ENCODE measurements at regions not wholly inside any gene's neighbourhood (a gene's known extent, or its start where the extent isn't known, plus 50 kb on each side); places are given as distances from the start of the nearest gene placed in this dataset.

GRCh38 chr12:93292213-93292612 lies 85.5 kb upstream of the NUDT4 start:
- no peaks in the 10 kb centered on the region for H3K27me3 ChIP-seq (ENCODE audit: control insufficient read depth, insufficient read depth, low read length)
- H3K4me3 ChIP-seq (ENCODE audit: low read depth, low read length) = no peak overlapping the region
- H3K27ac ChIP-seq (ENCODE audit: low read depth, low read length) = no peak overlapping the region
- H3K4me1 ChIP-seq (ENCODE audit: control insufficient read depth, insufficient read depth, low read length) = no peaks in the 10 kb centered on the region
- H3K36me3 ChIP-seq (ENCODE audit: control insufficient read depth, insufficient read depth, low read length) = no peaks in the 10 kb centered on the region
- H3K9me3 ChIP-seq (ENCODE audit: control insufficient read depth, insufficient read depth, low read length) = no peaks in the 10 kb centered on the region
- no peak overlapping the region for H3K9ac ChIP-seq (ENCODE audit: low read depth, low read length)

DNA sequence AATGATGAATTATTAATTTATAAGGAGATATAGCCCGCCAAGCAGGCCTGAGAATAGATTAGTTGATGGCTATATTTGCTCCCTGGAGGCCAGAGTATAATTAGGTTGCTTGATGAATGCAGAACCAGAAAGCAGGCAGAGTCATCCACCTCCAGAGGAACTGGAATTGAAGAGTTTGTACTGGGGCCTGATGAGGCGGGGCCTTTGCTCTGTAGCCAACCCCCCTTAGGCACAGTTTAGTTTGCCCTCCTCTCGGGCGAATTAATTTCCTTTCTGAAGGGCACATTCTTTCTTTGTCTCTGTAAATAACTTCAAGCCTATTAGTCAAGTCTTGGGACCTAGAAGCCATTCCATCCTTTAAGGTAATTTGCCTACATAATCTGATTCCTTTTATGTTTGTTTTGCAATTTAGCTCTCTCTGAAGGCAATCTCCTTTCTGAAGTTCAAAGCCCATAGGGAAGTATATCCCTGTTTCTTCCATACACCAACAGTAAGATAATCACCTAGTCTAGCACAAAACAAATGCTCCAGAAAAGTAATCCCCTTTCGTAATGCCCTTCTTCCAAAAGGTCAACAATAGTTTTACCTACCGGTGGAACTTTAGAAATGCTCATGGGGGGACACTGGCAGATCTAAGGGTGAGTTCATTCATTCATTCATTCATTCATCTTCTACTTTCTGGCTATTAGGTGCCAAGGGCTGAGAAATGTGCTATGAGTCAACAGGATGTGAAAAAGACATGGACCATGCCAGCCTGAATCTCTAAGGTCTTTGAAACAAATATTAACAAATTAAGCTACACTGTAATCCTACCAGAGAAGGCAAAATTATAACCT lies 84.8 kb upstream of the NUDT4 start:
- H3K27ac ChIP-seq (ENCODE audit: low read depth, low read length) = no peak overlapping the region
- H3K4me3 ChIP-seq (ENCODE audit: low read depth, low read length) = no peak overlapping the region
- H3K9me3 ChIP-seq (ENCODE audit: control insufficient read depth, insufficient read depth, low read length) = no peaks in the 10 kb centered on the region
- H3K36me3 ChIP-seq (ENCODE audit: control insufficient read depth, insufficient read depth, low read length) = no peaks in the 10 kb centered on the region
- no peaks in the 10 kb centered on the region for H3K4me1 ChIP-seq (ENCODE audit: control insufficient read depth, insufficient read depth, low read length)
- no peaks in the 10 kb centered on the region for H3K27me3 ChIP-seq (ENCODE audit: control insufficient read depth, insufficient read depth, low read length)
- H3K9ac ChIP-seq (ENCODE audit: low read depth, low read length) = no peak overlapping the region

DNA sequence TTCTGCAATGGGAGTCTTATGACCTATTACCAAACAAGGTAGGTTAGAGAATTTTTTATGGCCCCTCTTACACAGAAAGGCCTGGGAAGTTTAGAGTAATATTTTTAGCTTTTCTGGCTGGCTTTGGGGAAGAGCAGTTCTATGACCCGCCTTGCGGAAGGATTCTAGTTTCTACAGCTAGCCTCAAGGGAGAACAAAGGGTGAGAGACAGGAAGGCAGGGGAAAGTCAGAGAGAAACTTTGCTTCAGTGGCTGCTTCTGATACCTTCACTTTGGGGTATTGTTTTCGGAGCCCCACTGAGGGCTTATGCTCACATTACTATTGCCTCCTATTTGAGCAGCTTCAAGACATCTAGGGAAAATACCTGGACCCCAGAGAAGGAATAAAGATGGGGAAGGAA lies 80.7 kb upstream of the NUDT4 start:
- H3K9me3 ChIP-seq (ENCODE audit: control insufficient read depth, insufficient read depth, low read length) = no peaks in the 10 kb centered on the region
- no peak overlapping the region for H3K9ac ChIP-seq (ENCODE audit: low read depth, low read length)
- H3K27ac ChIP-seq (ENCODE audit: low read depth, low read length) = no peak overlapping the region
- H3K27me3 ChIP-seq (ENCODE audit: control insufficient read depth, insufficient read depth, low read length) = no peaks in the 10 kb centered on the region
- H3K4me3 ChIP-seq (ENCODE audit: low read depth, low read length) = no peak overlapping the region
- H3K36me3 ChIP-seq (ENCODE audit: control insufficient read depth, insufficient read depth, low read length) = no peaks in the 10 kb centered on the region
- no peaks in the 10 kb centered on the region for H3K4me1 ChIP-seq (ENCODE audit: control insufficient read depth, insufficient read depth, low read length)

- Histone ChIP-seq H3K27ac (ENCODE audit: low read depth, low read length) (no peak overlapping the region), H3K36me3 (ENCODE audit: control insufficient read depth, insufficient read depth, low read length) (no peaks in the 10 kb centered on the region), H3K9ac (ENCODE audit: low read depth, low read length) (no peak overlapping the region), H3K9me3 (ENCODE audit: control insufficient read depth, insufficient read depth, low read length) (no peaks in the 10 kb centered on the region), H3K4me1 (ENCODE audit: control insufficient read depth, insufficient read depth, low read length) (0 out of 2 replicates have a peak, but pooled peaks cover under 1% of the 10 kb centered on the region), H3K27me3 (ENCODE audit: control insufficient read depth, insufficient read depth, low read length) (no peaks in the 10 kb centered on the region), H3K4me3 (ENCODE audit: low read depth, low read length) (no peak overlapping the region)
These were observed 80.2 kb upstream of the NUDT4 start for GRCh38 chr12:93297536-93297935.

DNA sequence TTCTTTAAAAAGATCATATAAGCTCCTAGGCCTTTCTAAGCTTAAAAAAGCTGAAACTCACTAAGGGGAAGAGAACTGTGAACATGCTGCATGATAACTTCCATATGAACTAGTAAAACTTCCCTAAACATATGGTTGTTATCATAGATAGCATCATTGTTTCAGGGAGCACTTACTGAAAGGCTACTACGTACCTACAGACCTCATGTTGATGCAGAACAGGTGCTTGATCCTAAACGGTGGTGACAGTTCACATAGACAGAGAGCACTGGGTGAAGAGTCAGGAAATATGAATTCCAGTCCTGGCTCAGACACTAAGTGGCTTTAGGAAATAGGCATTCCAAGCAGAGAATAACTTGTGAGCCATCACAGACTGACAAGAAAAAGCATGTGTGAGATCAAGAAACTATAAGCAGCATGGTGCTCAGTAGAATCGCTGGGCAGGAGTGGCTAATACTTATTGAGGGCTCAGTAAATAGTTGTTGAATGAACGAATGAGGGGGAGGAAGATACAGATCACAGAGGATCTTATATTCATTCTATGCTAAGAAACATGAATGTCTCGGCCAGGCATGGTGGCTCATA lies 78.4 kb upstream of the NUDT4 start:
- 0 out of 2 replicates have a peak, but pooled peaks cover 3% of the 10 kb centered on the region for H3K4me1 ChIP-seq (ENCODE audit: control insufficient read depth, insufficient read depth, low read length)
- no peak overlapping the region for H3K27ac ChIP-seq (ENCODE audit: low read depth, low read length)
- no peaks in the 10 kb centered on the region for H3K36me3 ChIP-seq (ENCODE audit: control insufficient read depth, insufficient read depth, low read length)
- no peak overlapping the region for H3K4me3 ChIP-seq (ENCODE audit: low read depth, low read length)
- no peaks in the 10 kb centered on the region for H3K27me3 ChIP-seq (ENCODE audit: control insufficient read depth, insufficient read depth, low read length)
- H3K9ac ChIP-seq (ENCODE audit: low read depth, low read length) = no peak overlapping the region
- H3K9me3 ChIP-seq (ENCODE audit: control insufficient read depth, insufficient read depth, low read length) = no peaks in the 10 kb centered on the region

GRCh38 chr12:93300611-93301021 lies 77.1 kb upstream of the NUDT4 start:
- H3K4me3 ChIP-seq (ENCODE audit: low read depth, low read length) = no peak overlapping the region
- H3K27me3 ChIP-seq (ENCODE audit: control insufficient read depth, insufficient read depth, low read length) = no peaks in the 10 kb centered on the region
- H3K27ac ChIP-seq (ENCODE audit: low read depth, low read length) = no peak overlapping the region
- no peaks in the 10 kb centered on the region for H3K36me3 ChIP-seq (ENCODE audit: control insufficient read depth, insufficient read depth, low read length)
- H3K9me3 ChIP-seq (ENCODE audit: control insufficient read depth, insufficient read depth, low read length) = no peaks in the 10 kb centered on the region
- H3K9ac ChIP-seq (ENCODE audit: low read depth, low read length) = no peak overlapping the region
- 0 out of 2 replicates have a peak, but pooled peaks cover 3% of the 10 kb centered on the region for H3K4me1 ChIP-seq (ENCODE audit: control insufficient read depth, insufficient read depth, low read length)

- H3K4me1 ChIP-seq (ENCODE audit: control insufficient read depth, insufficient read depth, low read length) = 0 out of 2 replicates have a peak, but pooled peaks cover 3% of the 10 kb centered on the region
- H3K36me3 ChIP-seq (ENCODE audit: control insufficient read depth, insufficient read depth, low read length) = no peaks in the 10 kb centered on the region
- H3K4me3 ChIP-seq (ENCODE audit: low read depth, low read length) = no peak overlapping the region
- no peaks in the 10 kb centered on the region for H3K27me3 ChIP-seq (ENCODE audit: control insufficient read depth, insufficient read depth, low read length)
- H3K9me3 ChIP-seq (ENCODE audit: control insufficient read depth, insufficient read depth, low read length) = no peaks in the 10 kb centered on the region
- no peak overlapping the region for H3K9ac ChIP-seq (ENCODE audit: low read depth, low read length)
- no peak overlapping the region for H3K27ac ChIP-seq (ENCODE audit: low read depth, low read length)
These were observed 75.1 kb upstream of the NUDT4 start for GRCh38 chr12:93302331-93303229.

DNA sequence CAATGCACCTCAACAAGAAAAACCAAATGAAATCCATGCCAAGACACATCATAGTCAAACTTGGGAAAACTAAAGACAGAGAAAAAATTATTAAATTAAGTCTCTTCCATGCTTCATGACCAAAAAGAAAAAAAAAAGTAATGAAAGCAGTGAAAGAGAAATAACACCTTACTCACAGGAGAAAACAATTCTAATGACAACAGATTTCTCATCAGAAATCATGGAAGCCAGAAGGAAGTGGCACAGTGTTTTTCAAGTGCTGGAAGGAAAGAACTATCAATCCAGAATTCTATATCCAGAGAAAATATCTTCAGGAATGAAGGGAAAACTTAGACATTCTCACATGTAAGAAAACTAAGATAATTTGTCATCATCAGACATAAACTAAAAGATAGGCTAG lies 71.1 kb upstream of the NUDT4 start:
- no peak overlapping the region for H3K9ac ChIP-seq (ENCODE audit: low read depth, low read length)
- no peak overlapping the region for H3K27ac ChIP-seq (ENCODE audit: low read depth, low read length)
- no peaks in the 10 kb centered on the region for H3K36me3 ChIP-seq (ENCODE audit: control insufficient read depth, insufficient read depth, low read length)
- H3K4me3 ChIP-seq (ENCODE audit: low read depth, low read length) = no peak overlapping the region
- 0 out of 2 replicates have a peak, but pooled peaks cover 3% of the 10 kb centered on the region for H3K4me1 ChIP-seq (ENCODE audit: control insufficient read depth, insufficient read depth, low read length)
- no peaks in the 10 kb centered on the region for H3K27me3 ChIP-seq (ENCODE audit: control insufficient read depth, insufficient read depth, low read length)
- no peaks in the 10 kb centered on the region for H3K9me3 ChIP-seq (ENCODE audit: control insufficient read depth, insufficient read depth, low read length)

DNA sequence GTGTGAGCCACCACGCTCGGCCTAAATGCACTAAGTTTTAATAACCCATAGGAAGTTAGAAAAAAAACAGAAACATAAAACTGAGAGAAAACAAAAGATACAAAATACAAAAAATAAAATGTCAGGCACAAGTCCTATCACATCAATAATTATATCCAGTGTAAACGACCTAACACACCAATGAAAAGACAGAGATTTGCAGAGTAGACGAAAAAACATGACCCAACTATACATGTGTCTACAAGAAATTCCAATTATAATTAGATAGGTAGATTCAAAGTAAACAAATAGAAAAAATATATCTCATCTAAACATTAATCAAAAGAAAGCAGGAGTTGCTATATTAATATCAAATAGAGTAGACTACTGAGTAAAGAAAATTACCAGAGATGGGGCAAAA lies 69.4 kb upstream of the NUDT4 start:
- H3K27ac ChIP-seq (ENCODE audit: low read depth, low read length) = no peak overlapping the region

DNA sequence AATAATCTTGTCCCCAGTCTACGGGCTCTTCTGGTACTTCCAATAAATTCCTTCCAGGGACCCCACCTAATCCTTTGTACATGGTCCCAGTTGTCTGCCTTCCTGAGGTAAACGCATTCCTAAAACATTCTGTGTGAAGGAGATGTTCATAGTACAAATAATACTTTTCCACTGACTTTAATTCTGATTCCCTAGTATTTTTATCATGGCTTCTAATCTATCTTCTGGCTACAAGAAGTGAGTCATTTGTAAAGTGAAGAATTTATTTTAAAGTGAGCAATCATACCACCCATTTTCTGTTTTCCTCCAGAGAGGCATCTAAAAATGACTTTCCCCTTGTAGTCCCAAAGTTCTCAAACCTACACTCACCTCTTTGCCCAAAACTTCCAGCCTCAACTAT lies 65.9 kb upstream of the NUDT4 start:
- Histone ChIP-seq H3K27me3 (ENCODE audit: control insufficient read depth, insufficient read depth, low read length) (no peaks in the 10 kb centered on the region), H3K4me3 (ENCODE audit: low read depth, low read length) (no peak overlapping the region), H3K9me3 (ENCODE audit: control insufficient read depth, insufficient read depth, low read length) (no peaks in the 10 kb centered on the region), H3K9ac (ENCODE audit: low read depth, low read length) (no peak overlapping the region), H3K36me3 (ENCODE audit: control insufficient read depth, insufficient read depth, low read length) (no peaks in the 10 kb centered on the region), H3K4me1 (ENCODE audit: control insufficient read depth, insufficient read depth, low read length) (no peaks in the 10 kb centered on the region), H3K27ac (ENCODE audit: low read depth, low read length) (no peak overlapping the region)

More for the DNA sequence above, 69.4 kb upstream of the NUDT4 start:
- no peaks in the 10 kb centered on the region for H3K4me1 ChIP-seq (ENCODE audit: control insufficient read depth, insufficient read depth, low read length)
- no peaks in the 10 kb centered on the region for H3K27me3 ChIP-seq (ENCODE audit: control insufficient read depth, insufficient read depth, low read length)
- H3K36me3 ChIP-seq (ENCODE audit: control insufficient read depth, insufficient read depth, low read length) = no peaks in the 10 kb centered on the region
- H3K9me3 ChIP-seq (ENCODE audit: control insufficient read depth, insufficient read depth, low read length) = no peaks in the 10 kb centered on the region
- H3K4me3 ChIP-seq (ENCODE audit: low read depth, low read length) = no peak overlapping the region
- H3K9ac ChIP-seq (ENCODE audit: low read depth, low read length) = no peak overlapping the region

DNA sequence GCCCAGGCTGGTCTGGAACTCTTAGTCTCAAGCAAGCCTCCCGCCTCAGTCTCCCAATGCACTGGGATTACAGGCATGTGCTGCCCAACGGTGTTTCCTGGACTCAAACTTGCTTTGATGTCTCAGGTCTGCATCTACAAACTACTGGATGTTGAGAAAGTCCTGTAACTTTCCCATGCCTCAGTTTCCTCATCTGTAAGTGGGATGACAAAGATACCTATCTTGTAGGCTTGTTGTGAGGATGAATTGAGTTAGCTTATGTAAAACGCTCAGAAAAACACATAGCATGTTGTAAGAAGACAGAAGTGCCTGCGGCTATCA lies 63.6 kb upstream of the NUDT4 start:
- no peak overlapping the region for H3K4me3 ChIP-seq (ENCODE audit: low read depth, low read length)
- H3K9me3 ChIP-seq (ENCODE audit: control insufficient read depth, insufficient read depth, low read length) = no peaks in the 10 kb centered on the region
- no peaks in the 10 kb centered on the region for H3K36me3 ChIP-seq (ENCODE audit: control insufficient read depth, insufficient read depth, low read length)
- H3K4me1 ChIP-seq (ENCODE audit: control insufficient read depth, insufficient read depth, low read length) = no peaks in the 10 kb centered on the region
- no peak overlapping the region for H3K27ac ChIP-seq (ENCODE audit: low read depth, low read length)
- no peak overlapping the region for H3K9ac ChIP-seq (ENCODE audit: low read depth, low read length)
- H3K27me3 ChIP-seq (ENCODE audit: control insufficient read depth, insufficient read depth, low read length) = no peaks in the 10 kb centered on the region
